ENCODE measurements at regions not wholly inside any gene's neighbourhood (a gene's known extent, or its start where the extent isn't known, plus 50 kb on each side); places are given as distances from the start of the nearest gene placed in this dataset.
"Not testable (repeated sequence)": the region's sequence is repeated elsewhere in the genome, so short reads cannot be mapped to it uniquely, and the experiment has no call there.

DNA sequence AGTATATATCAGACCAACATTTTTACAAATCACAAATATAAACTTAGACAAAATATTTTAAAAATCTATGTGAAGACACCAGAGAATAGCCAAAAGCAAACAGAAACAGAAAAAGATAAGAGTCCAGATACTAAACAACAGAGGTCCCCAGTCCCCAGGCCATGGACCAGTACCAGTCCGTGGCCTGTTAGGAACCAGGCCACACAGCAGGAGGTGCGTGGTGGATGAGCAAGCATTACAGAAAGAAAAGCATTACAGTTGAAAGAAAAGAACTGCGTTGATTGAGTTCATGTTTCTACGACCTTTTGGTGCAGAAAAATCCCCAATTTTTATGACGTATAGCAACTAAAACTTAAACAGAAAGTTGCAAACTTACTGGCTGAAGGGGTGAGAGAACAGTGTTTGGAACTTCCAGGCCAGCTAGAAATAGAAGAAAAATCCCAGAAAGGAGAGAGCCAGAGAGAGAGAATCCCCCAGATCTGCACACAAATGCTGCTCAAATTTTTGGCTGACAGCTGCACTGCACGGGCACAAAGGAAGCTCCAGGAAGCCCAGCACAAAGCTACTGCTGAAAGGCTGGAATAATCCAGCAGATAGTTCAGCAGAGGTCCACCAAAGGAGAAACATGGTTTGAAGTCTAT is 159.6 kb upstream of the C14orf180 start:
- Histone ChIP-seq H3K4me1 (ENCODE audit: control insufficient read depth, insufficient read depth, low read length) (no peaks in the 10 kb centered on the region), H3K4me2 (ENCODE audit: low read length) (no peak overlapping the region), H3K27me3 (ENCODE audit: control insufficient read depth, insufficient read depth, low read length) (peaks cover 28% of the 10 kb centered on the region), H3K9me3 (replicated peaks; ENCODE audit: low read length) (no peaks in the 10 kb centered on the region), H3K4me3 (ENCODE audit: low read length) (no peak overlapping the region), H3K36me3 (ENCODE audit: insufficient read depth, low read length) (no peaks in the 10 kb centered on the region), H3K9ac (ENCODE audit: low read depth, low read length) (no peak overlapping the region)

DNA sequence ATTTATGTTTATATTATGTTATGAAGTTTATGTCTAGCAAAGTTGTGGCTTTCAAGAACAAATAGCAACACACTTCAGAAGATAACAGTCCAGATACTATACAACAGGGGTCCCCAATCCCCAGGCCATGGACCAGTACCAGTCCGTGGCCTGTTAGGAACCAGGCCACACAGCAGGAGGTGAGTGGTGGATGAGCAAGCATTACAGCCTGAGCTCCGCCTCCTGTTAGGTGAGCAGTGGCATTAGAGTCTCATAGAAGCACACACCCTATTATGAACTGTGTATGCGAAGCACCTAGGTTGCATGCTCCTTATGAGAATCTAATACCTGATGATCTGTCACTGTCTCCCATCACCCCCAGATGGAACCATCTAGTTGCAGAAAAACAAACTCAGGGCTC is 159.0 kb upstream of the C14orf180 start:
- H3K9ac ChIP-seq (ENCODE audit: low read depth, low read length); H3K4me3 ChIP-seq (ENCODE audit: low read length); H3K9me3 ChIP-seq (replicated peaks; ENCODE audit: low read length); H3K36me3 ChIP-seq (ENCODE audit: insufficient read depth, low read length); H3K4me1 ChIP-seq (ENCODE audit: control insufficient read depth, insufficient read depth, low read length); H3K4me2 ChIP-seq (ENCODE audit: low read length): not testable (repeated sequence)
- H3K27me3 ChIP-seq (ENCODE audit: control insufficient read depth, insufficient read depth, low read length), result peaks cover 28% of the 10 kb centered on the region

DNA sequence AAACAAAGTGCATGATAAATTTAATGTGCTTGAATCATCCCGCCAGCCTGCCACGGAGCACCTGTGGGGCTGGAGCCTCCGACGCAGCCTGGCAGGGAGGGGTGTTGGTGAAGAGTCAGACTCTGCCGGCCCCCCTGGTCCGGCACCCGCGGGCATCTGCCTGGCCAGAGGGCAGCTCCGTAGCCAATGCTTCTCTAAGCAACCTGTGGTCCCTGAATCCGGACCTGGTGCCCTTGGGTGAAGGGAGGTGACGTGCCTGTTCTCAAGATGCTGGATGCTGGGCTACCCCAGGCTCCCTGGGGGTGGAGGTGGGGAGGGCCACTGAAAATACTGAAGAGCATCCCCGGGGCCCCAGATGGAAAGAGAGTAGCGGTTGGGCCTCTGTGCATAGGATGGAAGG is 158.6 kb upstream of the C14orf180 start:
- Histone ChIP-seq H3K4me1 (ENCODE audit: control insufficient read depth, insufficient read depth, low read length) (no peaks in the 10 kb centered on the region), H3K9me3 (replicated peaks; ENCODE audit: low read length) (no peaks in the 10 kb centered on the region), H3K4me2 (ENCODE audit: low read length) (no peak overlapping the region), H3K4me3 (ENCODE audit: low read length) (no peak overlapping the region), H3K36me3 (ENCODE audit: insufficient read depth, low read length) (no peaks in the 10 kb centered on the region), H3K27me3 (ENCODE audit: control insufficient read depth, insufficient read depth, low read length) (peaks cover 28% of the 10 kb centered on the region), H3K9ac (ENCODE audit: low read depth, low read length) (no peak overlapping the region)

DNA sequence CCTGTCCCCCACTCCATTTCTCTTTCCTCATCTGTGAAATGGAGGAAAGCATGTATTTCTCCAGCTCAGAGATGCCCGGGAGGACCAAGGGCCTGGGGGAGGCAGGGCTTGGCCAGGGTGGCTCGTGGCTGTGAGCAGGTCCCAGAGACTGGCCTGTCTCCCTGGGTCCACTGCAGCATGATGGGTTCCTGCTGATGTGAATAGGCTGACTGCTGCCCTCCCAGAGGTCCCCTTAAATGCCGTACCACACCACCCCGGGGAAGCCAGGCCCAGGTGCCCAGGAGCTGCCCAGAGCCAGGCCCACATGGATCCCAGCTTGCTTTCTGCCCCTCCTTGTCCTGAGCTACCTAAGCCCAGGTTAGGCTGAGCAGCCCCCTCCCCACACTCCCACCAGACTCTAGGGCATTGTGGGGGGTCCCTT is 158.2 kb upstream of the C14orf180 start:
- Histone ChIP-seq H3K9ac (ENCODE audit: low read depth, low read length) (no peak overlapping the region), H3K36me3 (ENCODE audit: insufficient read depth, low read length) (no peaks in the 10 kb centered on the region), H3K4me3 (ENCODE audit: low read length) (no peak overlapping the region), H3K9me3 (replicated peaks; ENCODE audit: low read length) (no peaks in the 10 kb centered on the region), H3K4me2 (ENCODE audit: low read length) (no peak overlapping the region), H3K4me1 (ENCODE audit: control insufficient read depth, insufficient read depth, low read length) (no peaks in the 10 kb centered on the region), H3K27me3 (ENCODE audit: control insufficient read depth, insufficient read depth, low read length) (peaks cover 28% of the 10 kb centered on the region)

DNA sequence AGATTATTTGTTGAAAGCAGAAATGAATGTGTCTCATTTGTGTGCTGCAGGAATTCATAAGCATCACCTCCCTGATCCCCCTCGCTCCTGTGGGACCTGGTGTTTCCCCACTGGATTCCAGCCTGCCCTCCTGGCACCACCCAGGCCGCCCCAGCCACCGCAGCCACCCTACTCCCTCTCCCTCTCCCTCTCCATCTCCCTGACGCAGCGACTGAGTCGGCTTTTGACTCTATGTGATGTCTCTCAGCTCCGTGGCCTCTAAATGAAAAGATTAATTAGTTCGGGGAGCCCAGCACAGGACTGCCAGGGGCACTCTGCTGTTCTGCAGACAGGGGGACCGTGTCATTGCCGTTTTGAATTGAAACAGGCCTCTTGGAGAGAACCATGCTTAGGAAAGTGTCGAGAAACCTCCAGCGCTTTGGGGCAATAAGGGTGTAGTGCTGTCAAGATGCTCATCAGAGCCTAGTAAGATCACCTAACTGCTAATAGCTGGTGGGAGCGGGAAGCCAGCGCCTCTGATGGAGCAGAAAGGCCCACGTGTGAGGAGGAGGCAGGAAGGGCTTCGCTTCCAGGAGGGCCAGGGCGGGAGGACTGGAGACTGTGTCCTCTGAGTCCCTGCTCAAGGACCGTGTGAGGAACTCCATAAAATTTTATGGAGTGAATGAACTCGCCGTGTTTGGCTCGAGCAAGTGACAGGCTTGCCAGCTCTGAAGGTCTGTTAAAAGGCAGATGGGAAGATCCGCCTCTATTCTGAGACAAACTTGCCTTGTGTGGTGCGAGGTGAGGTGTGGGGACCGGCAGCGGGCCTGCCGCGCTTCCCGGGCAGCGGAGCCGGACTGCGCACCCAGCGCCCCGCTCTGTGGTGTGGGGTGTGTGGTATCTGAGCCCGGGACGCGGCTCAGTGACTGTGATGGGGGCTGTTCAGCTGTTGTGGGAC is 157.4 kb upstream of the C14orf180 start:
- no peak overlapping the region for H3K4me3 ChIP-seq (ENCODE audit: low read length)
- no peaks in the 10 kb centered on the region for H3K4me1 ChIP-seq (ENCODE audit: control insufficient read depth, insufficient read depth, low read length)
- H3K36me3 ChIP-seq (ENCODE audit: insufficient read depth, low read length), result no peaks in the 10 kb centered on the region
- H3K4me2 ChIP-seq (ENCODE audit: low read length), result no peak overlapping the region
- H3K27me3 ChIP-seq (ENCODE audit: control insufficient read depth, insufficient read depth, low read length), result peaks cover 28% of the 10 kb centered on the region
- H3K9me3 ChIP-seq (replicated peaks; ENCODE audit: low read length), result no peaks in the 10 kb centered on the region
- no peak overlapping the region for H3K9ac ChIP-seq (ENCODE audit: low read depth, low read length)

DNA sequence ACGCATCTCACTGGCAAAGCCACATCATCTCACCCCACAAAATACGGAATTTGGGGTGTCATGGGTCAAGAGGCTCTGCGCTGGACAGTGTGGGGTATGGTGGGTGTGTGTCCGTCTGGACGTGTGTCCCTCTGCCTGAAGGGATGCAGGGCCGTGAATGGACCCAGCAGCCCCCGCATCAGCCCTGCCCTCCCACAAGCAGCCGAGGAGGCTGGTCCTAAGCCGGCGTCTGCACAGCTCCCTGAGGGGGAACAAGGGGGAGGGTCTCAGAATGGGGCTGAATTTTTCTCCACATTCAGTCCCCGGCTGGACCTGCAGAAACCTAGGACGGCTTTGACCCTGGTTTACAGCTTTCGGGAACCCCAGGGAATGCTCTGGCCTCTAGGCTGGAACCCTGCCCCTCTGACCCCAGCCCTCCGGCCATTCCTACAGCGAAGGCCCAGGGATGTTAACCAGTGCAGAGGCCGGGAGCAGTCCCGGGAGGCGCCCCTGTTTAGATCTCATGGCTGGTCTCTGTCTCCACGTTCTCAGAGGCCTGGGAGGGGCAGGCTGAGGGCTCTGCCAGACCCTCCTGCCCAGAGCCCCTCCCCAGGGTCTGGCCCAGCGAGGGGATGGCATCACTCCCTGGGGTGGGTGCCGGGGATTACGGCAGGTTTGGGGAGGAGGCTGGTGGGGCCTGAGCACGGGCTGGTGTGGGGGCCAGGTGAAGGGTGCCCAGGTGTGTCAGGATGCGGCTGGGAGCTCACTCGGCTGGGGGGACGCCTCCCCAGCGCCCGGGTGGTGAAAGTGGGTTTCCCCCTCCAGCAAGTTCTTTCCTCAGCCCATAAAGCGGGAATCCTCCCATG is 156.5 kb upstream of the C14orf180 start:
- no peak overlapping the region for H3K9ac ChIP-seq (ENCODE audit: low read depth, low read length)
- H3K27me3 ChIP-seq (ENCODE audit: control insufficient read depth, insufficient read depth, low read length), result peaks cover 28% of the 10 kb centered on the region
- H3K36me3 ChIP-seq (ENCODE audit: insufficient read depth, low read length), result no peaks in the 10 kb centered on the region

DNA sequence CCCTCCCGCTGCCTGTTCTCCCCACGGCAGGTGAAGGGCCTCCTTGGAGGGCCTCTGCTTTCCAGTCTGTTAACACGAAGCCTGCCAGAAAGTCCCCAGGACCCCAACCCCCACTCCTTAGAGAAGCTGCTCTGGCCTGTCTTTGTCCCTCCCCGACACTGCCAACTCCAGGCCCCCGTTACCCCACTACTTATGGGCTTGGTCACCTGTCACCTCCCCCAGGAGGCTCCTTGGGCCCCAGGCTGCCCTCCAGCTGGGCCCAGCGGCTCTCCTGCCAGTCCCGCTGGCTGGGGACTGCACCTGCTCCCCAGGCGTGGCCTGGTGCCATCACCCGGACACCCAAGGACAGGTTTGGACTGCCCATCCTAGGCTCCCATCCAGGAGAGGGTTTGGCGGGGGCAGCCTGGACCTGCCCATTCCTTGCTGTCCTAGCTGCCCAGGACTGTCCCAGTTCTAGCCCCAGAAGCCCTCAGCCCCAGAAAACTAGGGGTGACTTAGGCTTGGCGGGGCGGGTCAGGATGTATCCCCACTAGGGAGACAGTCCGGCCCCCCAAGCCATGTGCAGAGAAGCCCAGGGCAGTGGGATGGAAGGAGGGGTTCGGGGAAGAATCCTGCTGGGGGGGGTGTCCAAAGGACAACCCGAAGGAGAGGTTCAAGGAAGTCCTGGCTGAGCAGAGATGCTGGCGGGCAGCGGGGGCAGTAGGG is 155.7 kb upstream of the C14orf180 start:
- no peak overlapping the region for H3K4me2 ChIP-seq (ENCODE audit: low read length)
- no peak overlapping the region for H3K4me3 ChIP-seq (ENCODE audit: low read length)
- no peaks in the 10 kb centered on the region for H3K4me1 ChIP-seq (ENCODE audit: control insufficient read depth, insufficient read depth, low read length)
- H3K36me3 ChIP-seq (ENCODE audit: insufficient read depth, low read length), result no peaks in the 10 kb centered on the region
- no peaks in the 10 kb centered on the region for H3K9me3 ChIP-seq (replicated peaks; ENCODE audit: low read length)
- no peak overlapping the region for H3K9ac ChIP-seq (ENCODE audit: low read depth, low read length)
- H3K27me3 ChIP-seq (ENCODE audit: control insufficient read depth, insufficient read depth, low read length), result peaks cover 28% of the 10 kb centered on the region

More for the DNA sequence above, 156.5 kb upstream of the C14orf180 start:
- Histone ChIP-seq H3K9me3 (replicated peaks; ENCODE audit: low read length) (no peaks in the 10 kb centered on the region), H3K4me1 (ENCODE audit: control insufficient read depth, insufficient read depth, low read length) (no peaks in the 10 kb centered on the region), H3K4me2 (ENCODE audit: low read length) (no peak overlapping the region), H3K4me3 (ENCODE audit: low read length) (no peak overlapping the region)

DNA sequence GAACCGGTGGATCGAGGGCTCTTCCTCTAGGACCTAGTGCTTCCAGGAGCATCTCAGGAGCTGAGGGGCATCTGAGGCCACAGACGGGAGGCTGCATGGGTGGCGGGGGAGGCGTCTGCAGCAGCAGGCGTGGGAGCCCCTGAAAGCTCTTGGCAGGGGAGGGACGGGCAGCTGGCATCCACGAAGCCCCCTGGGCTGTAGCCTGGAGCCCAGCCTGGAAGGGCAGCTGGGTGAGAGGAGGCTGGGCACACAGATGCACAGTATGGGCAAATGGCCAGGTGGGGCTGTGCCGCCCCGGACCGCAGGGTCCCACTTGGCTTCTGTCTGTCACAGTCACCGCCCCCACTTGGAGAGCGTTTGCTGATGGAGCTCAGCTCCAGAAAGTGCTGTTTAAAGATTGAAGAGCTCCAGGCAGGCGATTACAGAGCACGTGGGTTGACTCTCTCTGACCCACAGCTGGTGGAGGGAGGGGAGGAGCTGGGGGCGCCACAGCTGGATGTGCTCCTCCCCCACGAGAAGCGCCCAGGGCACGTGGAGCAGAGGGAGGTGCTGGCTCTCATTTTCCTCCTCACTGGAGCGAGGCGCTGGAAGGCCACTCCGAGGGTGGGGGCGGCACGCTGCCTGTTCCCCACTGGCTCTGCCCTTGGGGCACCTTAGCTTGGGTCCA is 155.0 kb upstream of the C14orf180 start:
- Histone ChIP-seq H3K4me3 (ENCODE audit: low read length) (no peak overlapping the region), H3K36me3 (ENCODE audit: insufficient read depth, low read length) (no peaks in the 10 kb centered on the region), H3K4me1 (ENCODE audit: control insufficient read depth, insufficient read depth, low read length) (no peaks in the 10 kb centered on the region), H3K9me3 (replicated peaks; ENCODE audit: low read length) (no peaks in the 10 kb centered on the region), H3K4me2 (ENCODE audit: low read length) (no peak overlapping the region), H3K27me3 (ENCODE audit: control insufficient read depth, insufficient read depth, low read length) (peaks cover 28% of the 10 kb centered on the region), H3K9ac (ENCODE audit: low read depth, low read length) (no peak overlapping the region)

DNA sequence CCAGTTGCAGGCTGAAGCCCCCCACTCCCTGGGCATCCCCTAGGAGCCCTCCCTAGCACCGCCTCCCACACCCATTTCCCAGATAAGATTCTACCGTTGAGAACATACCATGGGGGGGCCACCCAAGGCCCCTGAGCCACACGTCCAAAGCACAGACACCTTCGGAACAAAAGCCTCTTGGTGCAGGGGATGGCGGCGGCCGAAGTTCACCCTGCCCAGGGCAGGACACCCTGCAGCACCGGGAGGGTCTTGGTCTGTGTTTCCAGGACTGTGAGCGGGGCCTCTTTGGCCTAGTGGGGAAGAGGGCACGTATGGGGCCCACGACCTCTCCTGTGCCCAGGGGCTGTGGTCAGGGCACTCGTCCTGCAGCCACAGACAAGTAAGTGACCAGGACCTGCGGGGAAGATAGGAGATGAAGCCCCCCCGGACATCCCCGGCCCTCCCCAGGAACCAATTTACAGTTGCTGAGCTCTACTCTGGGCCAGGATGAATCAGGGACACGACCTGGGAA is 154.3 kb upstream of the C14orf180 start:
- no peak overlapping the region for H3K4me2 ChIP-seq (ENCODE audit: low read length)
- H3K27me3 ChIP-seq (ENCODE audit: control insufficient read depth, insufficient read depth, low read length), result peaks cover 28% of the 10 kb centered on the region
- H3K9ac ChIP-seq (ENCODE audit: low read depth, low read length), result no peak overlapping the region
- no peaks in the 10 kb centered on the region for H3K36me3 ChIP-seq (ENCODE audit: insufficient read depth, low read length)
- H3K4me1 ChIP-seq (ENCODE audit: control insufficient read depth, insufficient read depth, low read length), result no peaks in the 10 kb centered on the region
- H3K4me3 ChIP-seq (ENCODE audit: low read length), result no peak overlapping the region
- H3K9me3 ChIP-seq (replicated peaks; ENCODE audit: low read length), result no peaks in the 10 kb centered on the region

DNA sequence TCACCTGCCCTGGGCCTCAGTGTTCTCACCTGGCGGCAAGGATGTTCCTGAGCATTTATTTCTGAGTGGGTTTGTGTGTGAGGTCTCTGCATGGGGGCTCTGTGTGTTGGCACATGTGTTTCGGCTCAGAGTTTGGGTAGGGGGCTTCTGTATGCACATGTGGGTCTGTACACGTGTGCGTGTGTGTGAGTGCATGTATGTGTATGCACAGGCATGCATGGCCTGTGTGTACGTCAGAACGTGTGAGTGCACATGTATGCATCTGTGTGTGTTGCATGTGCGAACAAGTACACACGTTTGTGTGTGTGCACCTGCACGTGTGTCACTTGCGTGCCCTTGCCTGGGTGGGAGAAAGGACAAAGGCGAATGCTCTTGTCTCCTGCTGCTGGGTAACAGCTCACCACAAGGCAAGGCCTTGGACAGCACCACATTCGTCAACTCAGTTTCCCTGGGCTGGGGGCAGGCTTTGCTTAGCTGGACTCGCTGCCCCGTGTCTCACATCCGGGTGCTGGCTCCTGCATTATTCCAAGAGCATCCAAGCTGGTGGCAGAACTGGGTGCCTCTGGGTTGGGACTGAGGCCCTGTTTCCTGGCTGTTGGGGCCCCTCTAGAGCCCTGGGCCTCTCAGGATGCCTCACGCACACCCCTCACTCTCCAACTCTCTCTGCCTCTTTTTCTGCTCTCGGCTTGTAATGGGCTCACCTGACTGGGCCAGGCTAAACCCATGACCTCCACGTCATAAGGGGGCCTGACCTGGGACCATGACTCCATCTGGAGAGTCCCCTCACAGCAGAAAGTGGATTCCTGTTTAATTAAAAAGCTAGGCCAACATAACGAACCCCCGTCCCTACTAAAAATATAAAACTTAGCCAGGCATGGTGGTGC is 153.6 kb upstream of the C14orf180 start:
- Histone ChIP-seq H3K27me3 (ENCODE audit: control insufficient read depth, insufficient read depth, low read length) (peaks cover 28% of the 10 kb centered on the region), H3K4me1 (ENCODE audit: control insufficient read depth, insufficient read depth, low read length) (no peaks in the 10 kb centered on the region), H3K9ac (ENCODE audit: low read depth, low read length) (no peak overlapping the region), H3K4me3 (ENCODE audit: low read length) (no peak overlapping the region), H3K36me3 (ENCODE audit: insufficient read depth, low read length) (no peaks in the 10 kb centered on the region), H3K4me2 (ENCODE audit: low read length) (no peak overlapping the region), H3K9me3 (replicated peaks; ENCODE audit: low read length) (no peaks in the 10 kb centered on the region)
